Gastroesophageal sphincter (tissue), 4 donors: ENCODE measurements at regions not wholly inside any gene's neighbourhood (a gene's known extent, or its start where the extent isn't known, plus 50 kb on each side); places are given as distances from the start of the nearest gene placed in this dataset.
A peak's percentile ranks its signal among the peaks of the same experiment; 100 is the strongest.

ENCODE experiments used
- ATAC-seq: fragments of 150-250 bp; one replicate; pipeline ENCODE4 v1.9.1; 2016; ENCODE audit warnings: mild to moderate bottlenecking, moderate library complexity
- H3K27ac ChIP-seq, 4 donors: fragments of 200-600 bp; sonication (generic) in 3 of 4; 1 replicate in 3 of 4; 2 replicates in 1 of 4; pipeline ENCODE4 v1.5.1; 2016 to 2019
- H3K27me3 ChIP-seq: fragments of 200-600 bp; sonication (generic); one replicate; pipeline ENCODE4 v1.5.1; 2019
- H3K36me3 ChIP-seq, 2 donors: fragments of 200-600 bp; sonication (generic); one replicate each; pipeline ENCODE4 v1.5.1; 2019; ENCODE audit warnings: control low read depth in 1 of 2
- H3K4me1 ChIP-seq, 3 donors: fragments of 200-600 bp; sonication (generic); 1 replicate in 2 of 3; 2 replicates in 1 of 3; pipeline ENCODE4 v1.5.1; 2016 to 2019; ENCODE audit warnings: control low read depth in 2 of 3
- H3K4me3 ChIP-seq, 2 donors: fragments of 200-600 bp; sonication (generic); one replicate each; pipeline ENCODE4 v1.5.1; 2019; ENCODE audit warnings: mild to moderate bottlenecking in 1 of 2, moderate library complexity in 1 of 2
- H3K9me3 ChIP-seq, 3 donors: fragments of 200-600 bp; sonication (generic); one replicate each; pipeline ENCODE4 v1.5.1; 2017 to 2019; ENCODE audit warnings: control low read depth in 2 of 3
- EP300 ChIP-seq: sonication (generic); formaldehyde crosslinking; IDR thresholded peaks from one replicate; pipeline ENCODE4 v1.6.1; 2017; ENCODE audit warnings: antibody characterized with exemption, mild to moderate bottlenecking
- POLR2A ChIP-seq, 2 donors: fragments of 450-650 bp; IDR thresholded peaks; one replicate each; pipeline ENCODE4 v1.6.1; 2017; ENCODE audit warnings: antibody characterized with exemption in 2 of 2, mild to moderate bottlenecking in 2 of 2, moderate library complexity in 1 of 2
- POLR2AphosphoS5 ChIP-seq: sonication (generic); formaldehyde crosslinking; IDR thresholded peaks from one replicate; pipeline ENCODE4 v1.6.1; 2017; ENCODE audit warnings: antibody characterized with exemption
- WGBS, 2 donors: methylation state at CpG; one replicate each; pipeline ENCODE4 v1.1.5; 2018; ENCODE audit warnings: low coverage in 1 of 2; 5-methylcytosine and 5-hydroxymethylcytosine counted together
- TF ChIP-seq, protein P1 (sequence below), 4 experiments: fragments of 200-600 bp in 2 of 4; fragments of 450-650 bp in 2 of 4; sonication (generic) in 1 of 4; IDR thresholded peaks; one replicate each; pipeline ENCODE4 v1.5.1; 2017 to 2019; ENCODE audit warnings: antibody characterized with exemption in 4 of 4, mild to moderate bottlenecking in 2 of 4, moderate library complexity in 2 of 4

DNA sequence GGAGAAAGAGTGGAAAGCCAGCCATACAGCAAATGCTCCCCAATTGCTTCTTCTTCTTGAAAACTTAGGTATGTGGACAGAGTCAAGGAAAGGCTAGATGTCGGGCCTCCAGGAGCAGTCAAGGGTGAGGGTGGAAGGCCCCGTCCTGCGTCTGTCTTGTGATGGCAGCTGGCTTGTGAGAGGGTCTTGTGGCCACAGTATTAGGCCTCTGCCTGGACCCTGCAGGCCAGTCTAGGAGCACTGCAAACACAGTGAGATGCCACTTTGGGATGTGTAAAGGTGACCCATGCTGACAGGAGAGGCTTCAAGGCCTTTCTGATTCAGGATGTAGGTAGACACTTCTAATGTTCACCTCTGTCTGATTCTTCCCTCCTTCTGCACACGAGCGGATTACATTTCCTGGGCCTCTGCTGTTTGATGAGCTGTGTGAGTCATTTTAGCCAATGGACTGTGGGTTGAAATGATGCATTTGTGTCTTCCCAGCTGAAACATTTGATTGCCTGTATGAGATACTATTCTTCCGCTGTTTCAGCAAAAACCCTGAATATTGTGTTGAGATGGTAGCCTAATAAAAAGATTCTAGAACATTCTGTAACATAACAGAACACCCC is 135.4 kb downstream of the EMX2 start:
- TF ChIP-seq POLR2AphosphoS5 (no peak), EP300 (no peak), POLR2A (IDR thresholded peaks at IDR 0.05) (no peak)
- TF ChIP-seq, protein P1, sequence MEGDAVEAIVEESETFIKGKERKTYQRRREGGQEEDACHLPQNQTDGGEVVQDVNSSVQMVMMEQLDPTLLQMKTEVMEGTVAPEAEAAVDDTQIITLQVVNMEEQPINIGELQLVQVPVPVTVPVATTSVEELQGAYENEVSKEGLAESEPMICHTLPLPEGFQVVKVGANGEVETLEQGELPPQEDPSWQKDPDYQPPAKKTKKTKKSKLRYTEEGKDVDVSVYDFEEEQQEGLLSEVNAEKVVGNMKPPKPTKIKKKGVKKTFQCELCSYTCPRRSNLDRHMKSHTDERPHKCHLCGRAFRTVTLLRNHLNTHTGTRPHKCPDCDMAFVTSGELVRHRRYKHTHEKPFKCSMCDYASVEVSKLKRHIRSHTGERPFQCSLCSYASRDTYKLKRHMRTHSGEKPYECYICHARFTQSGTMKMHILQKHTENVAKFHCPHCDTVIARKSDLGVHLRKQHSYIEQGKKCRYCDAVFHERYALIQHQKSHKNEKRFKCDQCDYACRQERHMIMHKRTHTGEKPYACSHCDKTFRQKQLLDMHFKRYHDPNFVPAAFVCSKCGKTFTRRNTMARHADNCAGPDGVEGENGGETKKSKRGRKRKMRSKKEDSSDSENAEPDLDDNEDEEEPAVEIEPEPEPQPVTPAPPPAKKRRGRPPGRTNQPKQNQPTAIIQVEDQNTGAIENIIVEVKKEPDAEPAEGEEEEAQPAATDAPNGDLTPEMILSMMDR (IDR thresholded peaks at IDR 0.05), result no peak
- Histone ChIP-seq H3K4me3 (no peak overlapping the region), H3K27ac (no peak overlapping the region), H3K27me3 (peaks cover 4% of the 10 kb centered on the region), H3K9me3 (no peaks in the 10 kb centered on the region), H3K36me3 (no peaks in the 10 kb centered on the region), H3K4me1 (no peaks in the 10 kb centered on the region)
- no peak for ATAC-seq
- WGBS, 2 donors, result 72 to 96% methylated on average over 4 of the region's 6 CpGs

DNA sequence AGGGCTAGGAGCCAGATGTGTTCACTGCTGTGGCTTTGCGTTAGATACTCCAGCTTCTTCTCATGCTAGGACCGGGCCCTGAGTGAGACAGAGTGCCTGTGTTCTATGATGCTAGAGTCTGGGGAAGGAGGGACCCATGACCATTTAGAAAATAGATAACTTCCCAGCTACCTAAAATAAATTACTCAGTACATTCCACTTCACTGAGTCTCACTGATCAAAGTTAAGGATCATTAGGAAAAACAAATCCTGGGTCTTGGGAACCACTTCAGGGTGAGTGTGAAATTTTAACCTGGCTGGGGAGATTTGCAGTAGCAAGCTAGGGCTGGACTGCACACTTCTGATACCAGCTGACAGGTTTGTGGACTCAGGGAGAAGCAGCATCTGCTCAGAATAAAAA is 138.1 kb downstream of the EMX2 start:
- Histone ChIP-seq H3K4me1 (no peaks in the 10 kb centered on the region), H3K27me3 (peaks cover 25% of the 10 kb centered on the region), H3K4me3 (no peak overlapping the region), H3K27ac (no peak overlapping the region), H3K9me3 (no peaks in the 10 kb centered on the region), H3K36me3 (no peaks in the 10 kb centered on the region)
- WGBS, 2 donors, result 50 to 100% methylated on average over 1 to 2 of the region's 2 CpGs
- no peak for ATAC-seq
- TF ChIP-seq POLR2A (IDR thresholded peaks at IDR 0.05) (no peak), EP300 (no peak), POLR2AphosphoS5 (no peak)
- TF ChIP-seq, protein P1 (IDR thresholded peaks at IDR 0.05), result no peak

DNA sequence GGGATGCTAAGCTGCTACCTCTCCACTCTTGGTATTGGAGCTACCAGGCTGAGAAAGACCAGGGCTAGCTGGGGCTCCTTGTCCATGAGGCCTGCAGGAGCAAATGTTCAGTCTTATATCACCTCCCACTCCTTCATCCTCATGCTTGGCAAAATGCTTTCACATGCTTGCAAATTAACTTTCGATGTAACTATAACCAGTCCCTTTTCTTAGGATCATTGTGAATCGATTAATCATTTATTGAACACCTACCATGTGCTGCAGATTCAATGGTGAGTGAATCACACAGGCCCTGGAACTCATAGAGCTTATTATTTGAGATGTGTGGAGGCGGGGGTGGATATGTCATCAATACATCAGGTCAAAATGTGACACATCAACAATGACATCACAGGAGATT is 138.6 kb downstream of the EMX2 start:
- TF ChIP-seq POLR2AphosphoS5, result no peak
- no peak for TF ChIP-seq POLR2A (IDR thresholded peaks at IDR 0.05)
- no peaks in the 10 kb centered on the region for H3K9me3 ChIP-seq
- H3K4me3 ChIP-seq, result no peak overlapping the region
- no peak for ATAC-seq
- peaks cover 25% of the 10 kb centered on the region for H3K27me3 ChIP-seq
- 83 to 94% methylated on average over 3 of the region's 3 CpGs for WGBS, 2 donors
- H3K27ac ChIP-seq, result no peak overlapping the region
- no peaks in the 10 kb centered on the region for H3K36me3 ChIP-seq
- no peaks in the 10 kb centered on the region for H3K4me1 ChIP-seq

DNA sequence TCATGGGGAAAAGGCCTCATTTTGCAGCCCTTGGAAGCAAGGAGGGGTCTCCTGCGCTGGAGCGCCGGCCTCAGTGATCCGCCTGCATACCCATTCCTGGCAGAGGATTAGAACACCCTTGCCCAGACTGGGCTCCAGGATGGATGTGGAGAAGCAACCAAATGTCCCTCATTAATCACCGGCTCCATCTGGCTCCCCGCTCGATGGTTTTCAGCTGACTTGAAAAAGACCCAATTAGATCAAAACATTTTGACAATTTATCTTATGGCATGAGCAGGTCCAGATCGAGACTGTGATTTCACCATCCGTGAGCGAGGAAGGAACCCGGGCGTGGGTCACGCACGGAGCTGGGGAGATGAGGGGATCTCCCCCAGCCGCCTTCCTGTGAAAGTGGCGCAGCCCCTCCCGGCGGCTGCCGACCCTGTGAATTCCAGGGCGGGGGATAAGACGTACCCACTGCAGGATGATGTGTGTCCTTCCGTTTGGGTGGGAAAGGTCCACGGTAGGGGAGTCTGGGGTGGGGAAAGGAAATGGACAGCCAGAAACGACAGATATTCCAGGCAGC is 141.6 kb downstream of the EMX2 start:
- WGBS, 2 donors, result 50 to 71% methylated on average over 8 to 11 of the region's 24 CpGs
- H3K9me3 ChIP-seq, result no peaks in the 10 kb centered on the region
- H3K4me1 ChIP-seq, result no peaks in the 10 kb centered on the region
- H3K4me3 ChIP-seq, result no peak overlapping the region
- TF ChIP-seq, protein P1 (IDR thresholded peaks at IDR 0.05), result no peak
- TF ChIP-seq POLR2A (IDR thresholded peaks at IDR 0.05) (no peak), POLR2AphosphoS5 (no peak), EP300 (no peak)
- ATAC-seq, result no peak
- H3K27me3 ChIP-seq, result peaks cover 38% of the 10 kb centered on the region
- H3K36me3 ChIP-seq, result no peaks in the 10 kb centered on the region
- no peak overlapping the region for H3K27ac ChIP-seq

DNA sequence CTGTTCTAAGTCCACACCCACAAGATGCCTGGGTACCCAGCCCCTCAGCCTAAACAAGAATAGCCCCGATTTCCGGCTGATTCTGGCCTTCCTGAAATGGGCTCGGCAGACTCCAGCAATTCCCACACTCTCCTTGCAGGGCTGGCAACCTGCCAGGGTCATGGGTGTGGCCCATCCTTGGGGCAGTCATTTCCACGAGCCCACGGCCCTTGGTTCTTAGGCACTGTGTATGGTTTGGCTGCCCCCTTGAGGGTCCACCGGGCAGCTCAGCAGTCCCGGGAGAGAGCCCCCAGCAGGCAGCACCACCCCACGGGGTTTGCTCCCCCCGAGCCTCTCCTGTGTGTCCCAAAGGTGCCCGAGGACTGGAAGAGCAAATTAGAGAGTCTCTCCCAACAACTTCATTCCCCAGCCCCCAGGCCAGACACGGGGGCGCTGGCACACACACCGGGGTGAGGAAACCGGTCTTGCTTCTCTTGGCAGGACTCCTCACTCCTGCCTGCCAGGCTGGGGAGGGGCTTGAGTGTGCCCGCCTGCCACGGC is 142.2 kb downstream of the EMX2 start:
- H3K9me3 ChIP-seq, result no peaks in the 10 kb centered on the region
- TF ChIP-seq POLR2AphosphoS5, result no peak
- TF ChIP-seq EP300, result no peak
- TF ChIP-seq POLR2A (IDR thresholded peaks at IDR 0.05), result no peak
- TF ChIP-seq, protein P1 (IDR thresholded peaks at IDR 0.05), result no peak
- H3K4me3 ChIP-seq, result no peak overlapping the region
- no peaks in the 10 kb centered on the region for H3K36me3 ChIP-seq
- H3K27ac ChIP-seq, result no peak overlapping the region
- 24% methylated on average over 3 of the region's 16 CpGs; no CpG with 5 or more reads in 1 of the 2 donors for WGBS, 2 donors
- peaks cover 38% of the 10 kb centered on the region for H3K27me3 ChIP-seq
- no peaks in the 10 kb centered on the region for H3K4me1 ChIP-seq
- ATAC-seq, result peak; percentile 44
